HEK293 (cell line): ENCODE measurements at regions not wholly inside any gene's neighbourhood (a gene's known extent, or its start where the extent isn't known, plus 50 kb on each side); places are given as distances from the start of the nearest gene placed in this dataset.
"Not testable (repeated sequence)": the region's sequence is repeated elsewhere in the genome, so short reads cannot be mapped to it uniquely, and the experiment has no call there.

Experiments used
- CTCF ChIA-PET: fragments of 350-600 bp; formaldehyde crosslinking; extraction: SDS; loops from one replicate; lab custom pipeline; 2021; ENCODE audit warnings: antibody characterized with exemption; lab: Yijun Ruan, JAX
- POLR2A ChIA-PET: fragments of 300-600 bp; formaldehyde crosslinking; extraction: SDS; loops from one replicate; lab custom pipeline; 2020; ENCODE audit warnings: antibody characterized with exemption, inconsistent platforms; lab: Yijun Ruan, JAX
- H3K27ac ChIP-seq: fragments of 200-500 bp; sonication (Bioruptor generic); 2 replicates; pipeline ENCODE4 v1.5.1; 2014; ENCODE audit warnings: low read depth, low read length, control low read depth, inconsistent platforms; ENCODE audit errors: extremely low read depth
- H3K36me3 ChIP-seq, 2 experiments: fragments of 200-500 bp in 1 of 2; sonication (Bioruptor generic) in 1 of 2; 1 replicate in 1 of 2; 2 replicates in 1 of 2; pipeline ENCODE4 v1.5.1; 2014 to 2017; ENCODE audit warnings: inconsistent platforms in 2 of 2, low read length in 2 of 2; ENCODE audit not compliant: control insufficient read depth in 2 of 2, insufficient read depth in 1 of 2
- H3K4me1 ChIP-seq: fragments of 200-500 bp; sonication (Bioruptor generic); 2 replicates; pipeline ENCODE4 v1.5.1; 2014; ENCODE audit warnings: mild to moderate bottlenecking, low read length, inconsistent platforms; ENCODE audit not compliant: control insufficient read depth, insufficient read depth
- H3K4me3 ChIP-seq: 2 replicates; pipeline ENCODE4 v1.5.1; 2011; ENCODE audit warnings: low read depth, mild to moderate bottlenecking, control low read depth, low read length, moderate library complexity
- H3K9me3 ChIP-seq: fragments of 200-500 bp; sonication (Bioruptor generic); 2 replicates; pipeline ENCODE4 v1.5.1; 2014; ENCODE audit warnings: low read depth, low read length, inconsistent platforms; ENCODE audit not compliant: control insufficient read depth, insufficient read depth
- FEZF1 ChIP-seq: fragments of 450-650 bp; formaldehyde crosslinking; IDR thresholded peaks from 2 replicates; pipeline ENCODE4 v1.5.1; 2016; ENCODE audit warnings: missing biosample characterization, missing genetic modification characterization
- KLF16 ChIP-seq: fragments of 450-650 bp; formaldehyde crosslinking; IDR thresholded peaks from 2 replicates; pipeline ENCODE4 v1.5.1; 2017; ENCODE audit warnings: missing biosample characterization, missing genetic modification characterization
- ZBTB7A ChIP-seq: fragments of 450-650 bp; formaldehyde crosslinking; IDR thresholded peaks from 2 replicates; pipeline ENCODE4 v1.5.1; 2016; ENCODE audit warnings: low read depth, missing biosample characterization, missing genetic modification characterization
- ZNF146 ChIP-seq: fragments of 450-650 bp; formaldehyde crosslinking; IDR thresholded peaks from 2 replicates; pipeline ENCODE4 v1.5.1; 2016; ENCODE audit warnings: missing biosample characterization, missing genetic modification characterization
- ZNF354C ChIP-seq: fragments of 450-650 bp; formaldehyde crosslinking; IDR thresholded peaks from 2 replicates; pipeline ENCODE4 v1.5.1; 2016; ENCODE audit warnings: missing biosample characterization, missing genetic modification characterization, low read depth, borderline replicate concordance
- ZNF473 ChIP-seq: fragments of 450-650 bp; formaldehyde crosslinking; IDR thresholded peaks from 2 replicates; pipeline ENCODE4 v1.5.1; 2017; ENCODE audit warnings: missing biosample characterization, missing genetic modification characterization
- ZNF510 ChIP-seq: fragments of 450-650 bp; formaldehyde crosslinking; IDR thresholded peaks from 2 replicates; pipeline ENCODE4 v1.5.1; 2018; ENCODE audit warnings: mild to moderate bottlenecking, missing genetic modification characterization, missing biosample characterization; ENCODE audit not compliant: insufficient replicate concordance
- ZNF529 ChIP-seq: fragments of 450-650 bp; formaldehyde crosslinking; IDR thresholded peaks from 2 replicates; pipeline ENCODE4 v1.5.1; 2017; ENCODE audit warnings: missing genetic modification characterization, missing biosample characterization; ENCODE audit not compliant: insufficient replicate concordance
- ZNF624 ChIP-seq: fragments of 450-650 bp; formaldehyde crosslinking; IDR thresholded peaks from 2 replicates; pipeline ENCODE4 v1.5.1; 2017; ENCODE audit warnings: missing biosample characterization, missing genetic modification characterization
- ZNF747 ChIP-seq: fragments of 450-650 bp; formaldehyde crosslinking; IDR thresholded peaks from 2 replicates; pipeline ENCODE4 v1.5.1; 2016; ENCODE audit warnings: missing biosample characterization, missing genetic modification characterization
- ZNF791 ChIP-seq: fragments of 450-650 bp; formaldehyde crosslinking; IDR thresholded peaks from 2 replicates; pipeline ENCODE4 v1.5.1; 2016; ENCODE audit warnings: missing biosample characterization, missing genetic modification characterization
- ZXDB ChIP-seq: fragments of 450-650 bp; formaldehyde crosslinking; IDR thresholded peaks from 2 replicates; pipeline ENCODE4 v1.5.1; 2016; ENCODE audit warnings: missing biosample characterization, missing genetic modification characterization
- TF ChIP-seq, protein P1 (sequence below): fragments of 450-650 bp; formaldehyde crosslinking; IDR thresholded peaks from 2 replicates; pipeline ENCODE4 v1.5.1; 2017; ENCODE audit warnings: missing biosample characterization, missing genetic modification characterization
- TF ChIP-seq, protein P2 (sequence below): fragments of 450-650 bp; formaldehyde crosslinking; IDR thresholded peaks from 2 replicates; pipeline ENCODE4 v1.5.1; 2016; ENCODE audit warnings: missing biosample characterization, missing genetic modification characterization
- TF ChIP-seq, protein P3 (sequence below): fragments of 450-650 bp; formaldehyde crosslinking; IDR thresholded peaks from 2 replicates; pipeline ENCODE4 v1.5.1; 2016; ENCODE audit warnings: missing biosample characterization, missing genetic modification characterization
- TF ChIP-seq, protein P4 (sequence below): fragments of 450-650 bp; formaldehyde crosslinking; IDR thresholded peaks from 2 replicates; pipeline ENCODE4 v1.5.1; 2016; ENCODE audit warnings: missing biosample characterization, missing genetic modification characterization, borderline replicate concordance
- TF ChIP-seq, protein P5 (sequence below): fragments of 450-650 bp; formaldehyde crosslinking; IDR thresholded peaks from 2 replicates; pipeline ENCODE4 v1.5.1; 2016; ENCODE audit warnings: missing biosample characterization, missing genetic modification characterization

DNA sequence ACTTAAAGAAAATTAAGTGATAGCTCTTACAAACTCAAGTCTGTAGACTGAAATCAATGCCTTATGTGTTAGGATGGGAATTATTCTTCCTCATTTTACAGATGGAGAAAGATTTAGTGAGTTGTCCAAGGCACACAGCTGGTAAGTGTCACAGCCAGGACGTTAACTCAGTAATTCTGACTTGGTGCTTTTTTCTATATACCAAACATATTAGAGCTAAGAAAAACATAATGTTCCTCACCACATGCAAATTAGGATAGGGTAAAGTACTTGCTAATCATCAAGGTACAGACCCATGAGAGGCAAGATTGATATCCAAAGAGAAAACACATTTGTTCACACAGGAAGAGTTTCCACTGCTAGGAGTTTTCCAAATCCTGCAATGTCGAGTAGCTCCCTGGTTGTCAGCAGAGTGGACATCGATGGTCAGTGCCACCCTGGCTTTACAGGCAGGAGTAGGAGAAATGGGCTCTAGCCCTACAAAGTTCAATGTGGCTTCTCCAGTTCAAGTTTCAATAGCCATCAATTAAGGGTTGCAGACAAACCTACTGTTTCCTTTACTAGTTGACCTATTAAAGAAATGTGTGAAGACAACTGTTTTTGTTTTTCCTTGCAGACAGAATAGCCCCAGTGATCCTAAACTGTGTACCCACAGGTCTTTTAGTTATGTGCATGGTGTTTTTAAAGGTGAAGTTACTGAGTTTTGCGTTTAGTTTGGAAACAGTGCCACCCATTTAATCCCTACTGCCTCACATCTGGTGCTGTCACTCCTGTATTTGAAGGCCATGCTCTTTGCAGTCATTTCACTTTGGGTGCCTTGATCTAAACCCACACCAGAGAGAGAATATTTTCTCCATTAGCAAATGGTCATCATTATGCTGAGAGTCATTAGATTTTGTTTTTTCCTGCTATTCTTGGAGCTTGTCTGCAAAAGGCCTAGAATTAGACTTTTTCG is 460.8 kb upstream of the SMARCA2 start:
- CTCF ChIA-PET: interaction anchor here (0.6 to 0.7 kb wide), 2 partner anchors 93 to 1628 kb away, joined by 3 read pairs; no protein-coding TSS in a partner anchor
- POLR2A ChIA-PET: no interaction called here
- no peaks in the 10 kb centered on the region for H3K4me1 ChIP-seq
- TF ChIP-seq ZNF624 (tag by site-specific recombination) (no peak), ZXDB (tag by site-specific recombination) (no peak), FEZF1 (tag by site-specific recombination) (no peak), ZNF354C (tag by site-specific recombination) (no peak), ZNF473 (tag by site-specific recombination) (no peak), ZNF747 (tag by site-specific recombination) (no peak), ZNF510 (tag by site-specific recombination) (no peak)
- TF ChIP-seq, protein P1, sequence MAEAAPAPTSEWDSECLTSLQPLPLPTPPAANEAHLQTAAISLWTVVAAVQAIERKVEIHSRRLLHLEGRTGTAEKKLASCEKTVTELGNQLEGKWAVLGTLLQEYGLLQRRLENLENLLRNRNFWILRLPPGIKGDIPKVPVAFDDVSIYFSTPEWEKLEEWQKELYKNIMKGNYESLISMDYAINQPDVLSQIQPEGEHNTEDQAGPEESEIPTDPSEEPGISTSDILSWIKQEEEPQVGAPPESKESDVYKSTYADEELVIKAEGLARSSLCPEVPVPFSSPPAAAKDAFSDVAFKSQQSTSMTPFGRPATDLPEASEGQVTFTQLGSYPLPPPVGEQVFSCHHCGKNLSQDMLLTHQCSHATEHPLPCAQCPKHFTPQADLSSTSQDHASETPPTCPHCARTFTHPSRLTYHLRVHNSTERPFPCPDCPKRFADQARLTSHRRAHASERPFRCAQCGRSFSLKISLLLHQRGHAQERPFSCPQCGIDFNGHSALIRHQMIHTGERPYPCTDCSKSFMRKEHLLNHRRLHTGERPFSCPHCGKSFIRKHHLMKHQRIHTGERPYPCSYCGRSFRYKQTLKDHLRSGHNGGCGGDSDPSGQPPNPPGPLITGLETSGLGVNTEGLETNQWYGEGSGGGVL: no peak
- TF ChIP-seq, protein P2, sequence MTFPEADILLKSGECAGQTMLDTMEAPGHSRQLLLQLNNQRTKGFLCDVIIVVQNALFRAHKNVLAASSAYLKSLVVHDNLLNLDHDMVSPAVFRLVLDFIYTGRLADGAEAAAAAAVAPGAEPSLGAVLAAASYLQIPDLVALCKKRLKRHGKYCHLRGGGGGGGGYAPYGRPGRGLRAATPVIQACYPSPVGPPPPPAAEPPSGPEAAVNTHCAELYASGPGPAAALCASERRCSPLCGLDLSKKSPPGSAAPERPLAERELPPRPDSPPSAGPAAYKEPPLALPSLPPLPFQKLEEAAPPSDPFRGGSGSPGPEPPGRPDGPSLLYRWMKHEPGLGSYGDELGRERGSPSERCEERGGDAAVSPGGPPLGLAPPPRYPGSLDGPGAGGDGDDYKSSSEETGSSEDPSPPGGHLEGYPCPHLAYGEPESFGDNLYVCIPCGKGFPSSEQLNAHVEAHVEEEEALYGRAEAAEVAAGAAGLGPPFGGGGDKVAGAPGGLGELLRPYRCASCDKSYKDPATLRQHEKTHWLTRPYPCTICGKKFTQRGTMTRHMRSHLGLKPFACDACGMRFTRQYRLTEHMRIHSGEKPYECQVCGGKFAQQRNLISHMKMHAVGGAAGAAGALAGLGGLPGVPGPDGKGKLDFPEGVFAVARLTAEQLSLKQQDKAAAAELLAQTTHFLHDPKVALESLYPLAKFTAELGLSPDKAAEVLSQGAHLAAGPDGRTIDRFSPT (tag by site-specific recombination): no peak
- TF ChIP-seq, protein P3, sequence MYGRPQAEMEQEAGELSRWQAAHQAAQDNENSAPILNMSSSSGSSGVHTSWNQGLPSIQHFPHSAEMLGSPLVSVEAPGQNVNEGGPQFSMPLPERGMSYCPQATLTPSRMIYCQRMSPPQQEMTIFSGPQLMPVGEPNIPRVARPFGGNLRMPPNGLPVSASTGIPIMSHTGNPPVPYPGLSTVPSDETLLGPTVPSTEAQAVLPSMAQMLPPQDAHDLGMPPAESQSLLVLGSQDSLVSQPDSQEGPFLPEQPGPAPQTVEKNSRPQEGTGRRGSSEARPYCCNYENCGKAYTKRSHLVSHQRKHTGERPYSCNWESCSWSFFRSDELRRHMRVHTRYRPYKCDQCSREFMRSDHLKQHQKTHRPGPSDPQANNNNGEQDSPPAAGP (tag by site-specific recombination): no peak
- TF ChIP-seq, protein P4, sequence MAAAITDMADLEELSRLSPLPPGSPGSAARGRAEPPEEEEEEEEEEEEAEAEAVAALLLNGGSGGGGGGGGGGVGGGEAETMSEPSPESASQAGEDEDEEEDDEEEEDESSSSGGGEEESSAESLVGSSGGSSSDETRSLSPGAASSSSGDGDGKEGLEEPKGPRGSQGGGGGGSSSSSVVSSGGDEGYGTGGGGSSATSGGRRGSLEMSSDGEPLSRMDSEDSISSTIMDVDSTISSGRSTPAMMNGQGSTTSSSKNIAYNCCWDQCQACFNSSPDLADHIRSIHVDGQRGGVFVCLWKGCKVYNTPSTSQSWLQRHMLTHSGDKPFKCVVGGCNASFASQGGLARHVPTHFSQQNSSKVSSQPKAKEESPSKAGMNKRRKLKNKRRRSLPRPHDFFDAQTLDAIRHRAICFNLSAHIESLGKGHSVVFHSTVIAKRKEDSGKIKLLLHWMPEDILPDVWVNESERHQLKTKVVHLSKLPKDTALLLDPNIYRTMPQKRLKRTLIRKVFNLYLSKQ: no peak
- TF ChIP-seq, all 188 proteins: peak for 0
- H3K27ac ChIP-seq: no peak overlapping the region
- H3K36me3 ChIP-seq: no peaks in the 10 kb centered on the region
- no peak overlapping the region for H3K4me3 ChIP-seq
- no peaks in the 10 kb centered on the region for H3K9me3 ChIP-seq

DNA sequence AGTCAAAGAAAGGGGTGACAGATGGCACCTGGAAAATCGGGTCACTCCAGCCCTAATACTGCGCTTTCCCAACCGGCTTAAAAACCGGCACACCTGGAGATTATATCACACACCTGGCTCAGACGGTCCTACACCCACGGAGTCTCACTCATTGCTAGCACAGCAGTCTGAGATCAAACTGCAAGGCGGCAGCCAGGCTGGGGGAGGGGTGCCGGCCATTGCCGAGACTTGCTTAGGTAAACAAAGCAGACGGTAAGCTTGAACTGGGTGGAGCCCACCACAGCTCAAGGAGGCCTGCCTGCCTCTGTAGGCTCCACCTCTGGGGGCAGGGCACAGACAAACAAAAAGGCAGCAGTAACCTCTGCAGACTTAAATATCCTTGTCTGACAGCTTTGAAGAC is 456.5 kb upstream of the SMARCA2 start:
- POLR2A ChIA-PET, CTCF ChIA-PET, H3K9me3 ChIP-seq, H3K27ac ChIP-seq, H3K36me3 ChIP-seq, H3K4me3 ChIP-seq, H3K4me1 ChIP-seq: not testable (repeated sequence)

DNA sequence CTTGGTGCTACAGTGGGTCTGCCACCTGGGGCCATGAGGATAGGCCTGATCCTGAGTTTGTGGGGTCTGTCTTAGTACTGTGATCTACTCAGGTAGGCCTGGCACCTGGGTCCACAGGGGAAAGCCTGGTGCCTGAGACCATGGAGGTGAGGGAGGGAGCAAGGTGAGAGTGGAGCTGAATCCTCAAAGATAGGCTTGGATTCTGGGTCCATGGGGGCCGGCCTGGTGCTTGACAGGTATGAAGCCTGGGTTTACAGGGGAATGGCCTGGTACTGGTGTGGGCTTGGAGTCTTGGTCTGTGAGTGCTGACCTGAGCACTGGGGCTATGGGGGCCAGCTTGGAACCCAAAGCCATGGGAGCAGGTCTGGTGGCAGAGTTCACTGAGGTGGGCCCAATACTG is 439.2 kb upstream of the SMARCA2 start:
- CTCF ChIA-PET: no interaction called here

More for the DNA sequence above, 439.2 kb upstream of the SMARCA2 start:
- Histone ChIP-seq H3K36me3 (no peaks in the 10 kb centered on the region), H3K4me3 (no peak overlapping the region), H3K27ac (no peak overlapping the region), H3K9me3 (no peaks in the 10 kb centered on the region), H3K4me1 (no peaks in the 10 kb centered on the region)
- POLR2A ChIA-PET: no interaction called here
- TF ChIP-seq, protein P5, sequence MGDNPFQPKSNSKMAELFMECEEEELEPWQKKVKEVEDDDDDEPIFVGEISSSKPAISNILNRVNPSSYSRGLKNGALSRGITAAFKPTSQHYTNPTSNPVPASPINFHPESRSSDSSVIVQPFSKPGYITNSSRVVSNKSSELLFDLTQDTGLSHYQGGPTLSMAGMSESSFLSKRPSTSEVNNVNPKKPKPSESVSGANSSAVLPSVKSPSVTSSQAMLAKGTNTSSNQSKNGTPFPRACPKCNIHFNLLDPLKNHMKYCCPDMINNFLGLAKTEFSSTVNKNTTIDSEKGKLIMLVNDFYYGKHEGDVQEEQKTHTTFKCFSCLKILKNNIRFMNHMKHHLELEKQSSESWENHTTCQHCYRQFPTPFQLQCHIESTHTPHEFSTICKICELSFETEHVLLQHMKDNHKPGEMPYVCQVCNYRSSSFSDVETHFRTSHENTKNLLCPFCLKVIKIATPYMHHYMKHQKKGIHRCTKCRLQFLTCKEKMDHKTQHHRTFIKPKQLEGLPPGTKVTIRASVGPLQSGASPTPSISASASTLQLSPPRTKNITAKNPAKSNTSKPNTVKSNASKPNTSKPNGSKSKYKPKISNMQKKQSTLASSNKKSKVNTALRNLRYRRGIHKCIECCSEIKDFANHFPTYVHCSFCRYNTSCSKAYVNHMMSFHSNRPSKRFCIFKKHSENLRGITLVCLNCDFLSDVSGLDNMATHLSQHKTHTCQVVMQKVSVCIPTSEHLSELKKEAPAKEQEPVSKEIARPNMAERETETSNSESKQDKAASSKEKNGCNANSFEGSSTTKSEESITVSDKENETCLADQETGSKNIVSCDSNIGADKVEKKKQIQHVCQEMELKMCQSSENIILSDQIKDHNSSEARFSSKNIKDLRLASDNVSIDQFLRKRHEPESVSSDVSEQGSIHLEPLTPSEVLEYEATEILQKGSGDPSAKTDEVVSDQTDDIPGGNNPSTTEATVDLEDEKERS (tag by site-specific recombination): no peak
- TF ChIP-seq KLF16 (no peak), ZBTB7A (tag by site-specific recombination) (no peak), ZNF146 (tag by site-specific recombination) (no peak), ZNF529 (tag by site-specific recombination) (no peak), ZNF791 (tag by site-specific recombination) (no peak)
